HG03103 (cell line): ENCODE measurements at regions not wholly inside any gene's neighbourhood (a gene's known extent, or its start where the extent isn't known, plus 50 kb on each side); places are given as distances from the start of the nearest gene placed in this dataset.
"Not testable (repeated sequence)": the region's sequence is repeated elsewhere in the genome, so short reads cannot be mapped to it uniquely, and the experiment has no call there.

Experiments used
- ATAC-seq: cut with Tn5 transposase; IDR thresholded peaks from one replicate; pipeline ENCODE4 v1.9.1; 2021; ENCODE audit warnings: low read depth; ENCODE audit not compliant: unreplicated experiment

- ATAC-seq: no peak
These were observed 65.7 kb downstream of the SLITRK5 start for GRCh38 chr13:87736849-87737385.

DNA sequence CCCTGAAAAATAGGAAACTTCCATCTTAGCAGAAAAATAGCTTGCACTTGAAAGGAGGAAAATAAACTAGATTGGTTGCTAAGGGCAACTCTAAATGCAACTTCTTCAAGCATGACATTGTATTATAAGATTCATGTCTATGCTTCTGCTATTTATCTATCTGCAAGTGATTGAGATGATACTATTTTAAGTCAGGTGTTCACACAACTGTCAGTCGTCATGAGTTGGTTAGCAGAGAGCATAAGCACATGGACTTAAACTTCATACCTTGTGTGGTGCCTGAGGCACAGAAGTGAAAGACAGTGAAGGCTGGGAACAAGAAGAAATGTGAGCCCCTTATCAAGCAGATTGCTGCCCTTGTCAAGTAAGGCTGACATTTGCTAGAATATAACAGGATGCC lies 82.9 kb downstream of the SLITRK5 start:
- no peak for ATAC-seq

- no peak for ATAC-seq
These were observed 98.3 kb downstream of the SLITRK5 start for GRCh38 chr13:87769445-87769844.

GRCh38 chr13:87777387-87777786 lies 106.2 kb downstream of the SLITRK5 start:
- no peak for ATAC-seq

DNA sequence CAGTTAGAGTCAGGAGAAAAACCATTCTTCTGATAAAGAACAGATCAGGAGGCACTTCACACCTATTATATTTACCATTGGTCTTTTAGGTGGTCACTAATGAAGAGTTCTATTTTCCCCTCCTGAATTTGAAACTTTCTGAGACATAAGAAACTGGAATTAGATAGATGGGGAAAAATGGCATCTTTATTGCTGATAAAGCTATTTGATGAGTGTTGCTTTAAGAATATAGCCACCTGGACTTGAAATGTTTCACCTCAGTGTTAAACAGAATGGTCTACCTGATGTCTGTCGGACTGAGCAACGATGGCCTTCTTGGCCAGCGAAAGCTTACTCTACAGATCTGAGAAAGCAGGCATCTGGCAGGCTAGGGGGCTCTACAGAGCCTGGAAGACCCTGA lies 107.0 kb downstream of the SLITRK5 start:
- ATAC-seq: no peak

GRCh38 chr13:87779426-87779825 lies 108.3 kb downstream of the SLITRK5 start:
- ATAC-seq: no peak

DNA sequence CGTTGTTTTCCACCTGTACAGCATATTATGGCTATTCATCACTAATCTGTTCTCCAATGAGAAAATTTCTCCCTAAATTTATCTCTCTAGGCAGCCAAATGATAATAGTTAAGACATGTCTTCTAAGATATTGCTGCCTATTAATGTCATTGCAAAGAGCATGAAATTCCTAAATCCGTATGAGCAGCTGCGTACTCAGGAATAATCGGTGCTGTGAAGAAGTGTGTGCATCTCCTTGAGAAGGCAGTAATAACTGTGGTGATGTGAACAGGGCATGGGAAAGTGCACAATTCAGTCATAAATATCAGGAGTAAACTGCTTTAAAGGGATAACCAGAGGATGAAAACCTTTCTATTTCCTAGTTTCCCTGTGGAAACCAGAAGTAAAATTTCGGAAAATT lies 112.2 kb downstream of the SLITRK5 start:
- no peak for ATAC-seq

DNA sequence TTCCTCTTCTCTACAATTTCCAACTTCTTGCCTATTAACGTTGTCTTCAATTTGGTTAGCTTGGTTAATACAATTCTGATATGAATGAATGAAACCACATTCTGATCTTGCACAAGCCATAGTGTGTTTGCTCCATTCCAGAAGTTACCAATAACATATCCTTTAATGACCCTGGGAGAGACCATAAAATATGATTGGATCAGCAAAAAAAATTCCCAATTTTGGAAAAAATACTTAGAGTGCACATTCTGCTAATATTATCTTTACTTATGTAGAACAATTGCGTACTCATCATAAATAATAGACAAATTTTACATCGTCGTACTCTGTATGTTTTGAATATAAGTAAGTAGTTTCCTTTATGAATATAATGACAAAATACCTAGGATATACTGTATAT lies 117.2 kb downstream of the SLITRK5 start:
- no peak for ATAC-seq

- no peak for ATAC-seq
These were observed 121.7 kb downstream of the SLITRK5 start for GRCh38 chr13:87792878-87793277.

DNA sequence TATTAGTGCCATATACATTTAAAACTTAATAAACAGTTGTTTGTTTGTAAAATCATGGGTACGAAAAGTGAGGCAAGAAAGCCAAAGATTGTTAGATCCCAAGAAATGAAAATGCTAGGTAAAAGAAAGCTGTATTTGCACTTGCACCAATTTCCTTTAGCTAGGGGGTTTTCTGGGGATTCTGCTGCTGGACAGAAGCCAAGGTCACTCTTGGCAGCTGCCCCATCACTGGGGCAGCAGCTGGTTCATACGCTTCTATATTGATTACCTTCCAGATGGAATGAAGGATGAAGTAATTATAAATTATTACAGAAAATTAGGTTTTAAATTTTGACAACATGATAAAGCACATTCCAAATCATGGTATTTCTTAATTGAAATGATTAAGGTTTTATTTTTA lies 127.4 kb downstream of the SLITRK5 start:
- no peak for ATAC-seq

DNA sequence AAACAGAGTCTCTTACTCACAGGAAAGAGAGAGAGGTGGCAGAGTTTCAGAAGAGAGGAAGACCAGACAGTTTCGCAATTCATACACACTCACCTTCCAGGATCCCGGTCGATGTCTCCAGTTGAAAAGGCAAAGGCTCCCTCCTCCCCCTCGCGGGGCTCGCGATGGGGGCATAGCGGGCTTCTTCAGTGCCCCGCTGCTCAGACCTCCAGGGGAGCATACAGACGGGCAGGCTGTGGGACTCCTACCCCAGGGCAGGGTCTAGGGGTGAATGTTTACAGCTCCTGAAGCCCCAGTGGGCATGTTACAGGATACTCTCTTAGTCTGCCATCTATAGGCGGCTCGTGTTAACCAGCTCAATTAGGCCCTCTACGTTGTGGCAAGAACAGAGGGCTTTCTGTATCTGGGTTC lies 139.2 kb downstream of the SLITRK5 start:
- ATAC-seq: no peak

GRCh38 chr13:87810920-87811344 lies 139.8 kb downstream of the SLITRK5 start:
- ATAC-seq: no peak

DNA sequence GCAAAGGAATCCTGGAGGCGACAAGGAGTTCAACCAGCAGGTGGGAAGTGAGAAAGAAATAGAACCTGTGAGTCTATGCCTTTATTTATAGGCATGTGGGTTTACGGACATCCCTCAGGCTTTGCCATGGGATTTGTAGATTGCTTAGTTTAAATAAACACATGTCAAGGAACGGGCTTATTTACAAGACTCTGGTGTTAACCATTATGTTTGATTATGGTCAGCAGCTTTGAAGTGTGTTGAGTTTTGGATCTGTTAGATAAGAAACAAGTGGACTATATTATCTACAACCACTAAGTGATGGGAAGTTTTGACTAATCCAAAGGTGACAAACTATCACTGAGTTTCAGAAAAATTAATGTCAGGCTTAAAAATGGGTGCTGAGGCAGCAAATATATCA lies 143.2 kb downstream of the SLITRK5 start:
- ATAC-seq: no peak

DNA sequence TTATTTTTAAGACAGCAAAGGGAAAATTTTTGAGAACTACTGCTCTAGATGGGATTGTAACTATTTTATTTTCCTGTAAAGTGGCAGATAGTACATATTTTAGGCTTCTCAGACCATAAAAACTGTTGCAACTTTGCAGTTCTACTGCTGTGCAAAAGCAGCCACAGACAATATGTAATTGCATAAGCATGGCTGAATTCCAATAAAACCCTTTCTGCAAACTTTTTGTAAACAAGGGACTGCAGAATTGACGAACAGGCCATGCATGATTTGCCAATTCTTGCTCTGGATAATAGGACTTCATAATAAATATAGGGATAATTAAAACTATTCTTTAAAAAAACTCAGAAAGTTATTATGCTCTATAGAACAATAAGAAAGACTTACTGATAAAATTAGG lies 149.1 kb downstream of the SLITRK5 start:
- ATAC-seq: no peak

DNA sequence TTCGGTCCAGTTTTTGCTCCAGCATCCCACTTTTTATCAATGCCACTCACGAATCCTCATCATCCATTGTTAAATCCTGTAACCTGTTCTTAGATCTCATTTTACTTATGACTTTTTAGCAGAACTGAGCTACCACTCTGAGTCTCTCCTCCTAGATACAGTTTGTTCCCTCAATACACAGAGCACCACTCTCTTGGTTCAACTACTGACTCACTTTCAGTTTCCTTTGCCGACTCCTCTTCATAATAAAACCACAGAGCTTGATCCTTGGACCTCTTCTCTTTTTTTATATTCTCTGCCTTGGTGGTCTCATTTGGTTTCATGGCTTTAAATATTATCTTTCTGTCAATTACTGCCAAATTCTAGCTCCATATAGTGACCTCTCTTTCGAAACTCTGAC lies 150.3 kb downstream of the SLITRK5 start:
- ATAC-seq: no peak

DNA sequence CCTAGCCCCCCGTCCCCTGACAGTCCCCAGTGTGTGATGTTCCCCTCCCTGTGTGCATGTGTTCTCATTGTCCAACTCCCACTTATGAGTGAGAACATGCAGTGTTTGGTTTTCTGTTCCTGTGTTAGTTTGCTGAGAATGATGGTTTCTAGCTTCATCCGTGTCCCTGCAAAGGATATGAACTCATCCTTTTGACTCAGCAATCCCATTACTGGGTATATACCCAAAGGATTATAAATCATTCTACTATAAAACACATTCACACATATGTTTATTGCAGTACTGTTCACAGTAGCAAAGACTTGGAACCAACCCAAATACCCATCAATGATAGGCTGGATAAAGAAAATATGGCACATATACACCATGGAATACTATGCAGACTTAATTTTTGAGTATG lies 155.1 kb downstream of the SLITRK5 start:
- ATAC-seq: not testable (repeated sequence)

DNA sequence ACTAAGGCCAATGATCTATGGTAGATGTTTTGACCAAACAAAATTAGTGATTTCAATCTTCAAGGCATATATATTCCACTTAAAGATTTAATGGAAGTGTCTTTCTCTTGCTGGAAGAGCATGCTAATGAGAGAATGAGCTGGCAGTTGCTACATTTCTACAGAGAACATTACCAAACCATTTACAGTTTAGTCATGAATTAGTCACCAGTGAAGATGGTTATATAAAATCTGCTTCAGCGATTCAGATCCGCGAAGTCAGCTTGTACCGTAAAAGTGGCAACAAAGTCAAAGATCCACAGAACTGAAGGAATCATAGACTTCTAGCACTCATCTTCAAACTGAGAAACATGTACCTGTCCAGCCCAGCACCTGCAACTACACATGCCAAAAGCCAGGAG lies 156.3 kb downstream of the SLITRK5 start:
- ATAC-seq: no peak

- no peak for ATAC-seq
These were observed 166.4 kb downstream of the SLITRK5 start for GRCh38 chr13:87837522-87837921.

- no peak for ATAC-seq
These were observed 166.8 kb downstream of the SLITRK5 start for GRCh38 chr13:87837946-87838345.

DNA sequence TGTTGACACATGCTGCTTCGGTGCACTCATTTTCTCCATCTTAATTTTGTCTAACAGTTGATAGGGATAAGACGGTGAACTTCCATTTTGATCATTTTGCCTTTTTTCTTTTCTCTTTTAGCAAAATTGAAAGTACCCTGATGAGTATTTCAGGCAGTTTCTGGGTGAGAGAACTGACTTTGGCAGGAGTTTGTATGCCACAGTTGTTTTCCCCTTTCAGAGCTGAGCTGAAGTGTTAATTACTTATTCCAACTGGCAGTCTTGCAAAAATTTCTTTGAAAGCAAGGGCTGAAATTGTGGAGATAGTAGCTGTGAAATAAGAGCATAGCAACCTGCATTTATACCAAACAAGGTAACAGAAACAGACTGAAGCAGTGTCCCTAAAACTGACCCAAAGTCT lies 180.2 kb downstream of the SLITRK5 start:
- ATAC-seq: no peak

GRCh38 chr13:87855553-87855952 lies 184.4 kb downstream of the SLITRK5 start:
- ATAC-seq: no peak

DNA sequence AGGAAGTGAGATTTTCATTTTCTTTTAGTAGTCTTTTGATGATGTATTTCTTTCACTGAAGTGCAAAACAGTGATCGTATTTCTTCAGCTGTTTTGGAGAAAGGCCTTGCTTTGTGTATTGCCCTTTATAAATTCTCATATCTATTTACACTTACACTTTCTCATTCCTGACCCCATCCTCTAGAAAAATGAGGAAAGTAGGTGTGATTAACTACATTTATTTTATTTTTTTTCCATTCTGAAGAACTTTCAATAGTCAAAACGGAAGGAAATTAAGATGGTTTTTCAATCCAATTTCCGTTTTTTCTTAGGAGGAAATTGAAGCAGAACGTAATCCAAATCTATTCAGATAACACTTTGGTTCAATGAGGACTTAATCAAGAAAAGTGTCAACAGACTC lies 188.1 kb downstream of the SLITRK5 start:
- ATAC-seq: no peak

- no peak for ATAC-seq
These were observed 196.3 kb downstream of the SLITRK5 start for GRCh38 chr13:87867426-87867825.
